C4-2B (cell line): ENCODE measurements at regions not wholly inside any gene's neighbourhood (a gene's known extent, or its start where the extent isn't known, plus 50 kb on each side); places are given as distances from the start of the nearest gene placed in this dataset.

Source experiments
- H3K27ac ChIP-seq: fragments of 450-650 bp; 2 replicates; pipeline ENCODE4 v1.5.1; 2017
- ZFX ChIP-seq: fragments of 450-650 bp; IDR thresholded peaks from 2 replicates; pipeline ENCODE4 v1.6.1; 2017
- TF ChIP-seq, protein P1 (sequence below): fragments of 450-650 bp; conservative IDR thresholded peaks from 2 replicates; pipeline ENCODE4 v1.5.1; 2017; ENCODE audit warnings: mild to moderate bottlenecking

GRCh38 chr13:105541565-105541964, 993.9 kb downstream of the EFNB2 start:
- TF ChIP-seq ZFX: no peak
- TF ChIP-seq, protein P1, sequence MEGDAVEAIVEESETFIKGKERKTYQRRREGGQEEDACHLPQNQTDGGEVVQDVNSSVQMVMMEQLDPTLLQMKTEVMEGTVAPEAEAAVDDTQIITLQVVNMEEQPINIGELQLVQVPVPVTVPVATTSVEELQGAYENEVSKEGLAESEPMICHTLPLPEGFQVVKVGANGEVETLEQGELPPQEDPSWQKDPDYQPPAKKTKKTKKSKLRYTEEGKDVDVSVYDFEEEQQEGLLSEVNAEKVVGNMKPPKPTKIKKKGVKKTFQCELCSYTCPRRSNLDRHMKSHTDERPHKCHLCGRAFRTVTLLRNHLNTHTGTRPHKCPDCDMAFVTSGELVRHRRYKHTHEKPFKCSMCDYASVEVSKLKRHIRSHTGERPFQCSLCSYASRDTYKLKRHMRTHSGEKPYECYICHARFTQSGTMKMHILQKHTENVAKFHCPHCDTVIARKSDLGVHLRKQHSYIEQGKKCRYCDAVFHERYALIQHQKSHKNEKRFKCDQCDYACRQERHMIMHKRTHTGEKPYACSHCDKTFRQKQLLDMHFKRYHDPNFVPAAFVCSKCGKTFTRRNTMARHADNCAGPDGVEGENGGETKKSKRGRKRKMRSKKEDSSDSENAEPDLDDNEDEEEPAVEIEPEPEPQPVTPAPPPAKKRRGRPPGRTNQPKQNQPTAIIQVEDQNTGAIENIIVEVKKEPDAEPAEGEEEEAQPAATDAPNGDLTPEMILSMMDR: no peak
- H3K27ac ChIP-seq: no peak overlapping the region

GRCh38 chr13:105538346-105538745, 997.1 kb downstream of the EFNB2 start:
- no peak overlapping the region for H3K27ac ChIP-seq
- TF ChIP-seq ZFX: no peak
- TF ChIP-seq, protein P1: no peak

DNA sequence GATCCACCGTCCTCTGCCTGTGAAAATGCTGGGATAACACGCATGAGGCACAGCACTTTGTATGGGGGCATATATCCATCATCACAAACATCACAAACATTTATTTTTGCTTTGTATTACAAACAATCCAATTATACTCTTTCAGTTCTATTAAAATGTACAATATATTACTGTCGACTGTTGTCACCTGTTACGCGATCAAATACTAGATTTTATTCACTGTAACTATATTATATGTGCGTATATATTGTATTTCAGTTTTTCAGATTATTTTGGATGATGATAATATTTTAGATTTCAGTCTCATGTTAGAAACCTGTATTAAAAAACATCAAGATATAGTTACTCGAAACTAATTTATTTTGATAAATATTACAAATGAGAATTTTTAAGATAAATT, 998.3 kb downstream of the EFNB2 start:
- TF ChIP-seq ZFX: no peak
- TF ChIP-seq, protein P1: no peak
- no peak overlapping the region for H3K27ac ChIP-seq

- TF ChIP-seq, protein P1: no peak
- TF ChIP-seq ZFX: no peak
- H3K27ac ChIP-seq: no peak overlapping the region
Measured at GRCh38 chr13:105530468-105530867, 1005.0 kb downstream of the EFNB2 start.

DNA sequence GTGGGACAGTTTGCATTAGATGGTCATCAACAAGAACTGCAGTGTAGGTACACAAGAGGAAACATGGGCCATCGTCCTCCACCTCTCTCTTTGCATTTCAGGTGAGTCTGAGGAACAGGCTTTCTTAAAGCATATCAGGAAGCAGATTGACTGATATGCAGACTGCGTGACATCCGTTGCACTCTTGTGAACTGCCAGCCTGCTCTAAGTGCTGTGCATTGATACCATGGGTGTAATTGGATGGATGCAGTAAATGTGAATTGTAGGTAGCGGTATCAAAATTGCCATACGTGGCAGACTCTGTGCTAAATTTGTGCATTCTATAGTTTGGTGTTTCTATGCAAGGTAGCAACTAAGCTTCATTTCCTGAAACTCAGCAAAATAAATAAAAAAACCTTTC, 1008.3 kb downstream of the EFNB2 start:
- TF ChIP-seq, protein P1: no peak
- no peak overlapping the region for H3K27ac ChIP-seq

GRCh38 chr13:105519771-105520170, 1015.7 kb downstream of the EFNB2 start:
- no peak for TF ChIP-seq ZFX
- TF ChIP-seq, protein P1: no peak
- no peak overlapping the region for H3K27ac ChIP-seq

DNA sequence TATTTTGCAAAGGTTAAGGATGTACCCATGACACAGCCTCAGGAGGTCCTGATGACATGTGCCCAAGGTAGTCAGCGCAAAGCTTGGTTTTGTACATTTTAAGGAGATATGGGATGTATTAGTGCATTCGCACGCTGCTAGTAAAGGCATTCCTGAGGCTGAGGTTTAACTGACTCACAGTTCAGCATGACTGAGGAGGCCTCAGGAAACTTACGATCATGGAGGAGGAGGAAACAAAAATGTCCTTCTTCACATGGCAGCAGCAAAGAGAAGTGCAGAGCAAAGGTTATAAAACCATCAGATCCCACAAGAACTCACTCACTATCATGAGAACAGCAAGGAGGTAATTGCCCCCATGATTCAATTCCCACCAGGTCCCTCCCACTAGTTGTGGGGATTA, 1017.4 kb downstream of the EFNB2 start:
- TF ChIP-seq ZFX: no peak
- TF ChIP-seq, protein P1: no peak
- H3K27ac ChIP-seq: no peak overlapping the region
